Kidney epithelial cell (primary cell): ENCODE measurements at regions not wholly inside any gene's neighbourhood (a gene's known extent, or its start where the extent isn't known, plus 50 kb on each side); places are given as distances from the start of the nearest gene placed in this dataset.
"Not testable (repeated sequence)": the region's sequence is repeated elsewhere in the genome, so short reads cannot be mapped to it uniquely, and the experiment has no call there.

Source experiments
- DNase-seq: peaks from one replicate; pipeline ENCODE4 v3.0.0-alpha.2; 2010; ENCODE audit warnings: low read depth
- H3K27me3 ChIP-seq: 2 replicates; pipeline ENCODE4 v1.6.0; 2011; ENCODE audit warnings: low read length; ENCODE audit not compliant: control insufficient read depth, insufficient read depth
- H3K36me3 ChIP-seq: 2 replicates; pipeline ENCODE4 v1.5.1; 2011; ENCODE audit warnings: low read length; ENCODE audit not compliant: control insufficient read depth, insufficient read depth
- H3K4me3 ChIP-seq: 2 replicates; pipeline ENCODE4 v1.5.1; 2011; ENCODE audit warnings: low read depth, mild to moderate bottlenecking, control low read depth, low read length
- TF ChIP-seq, protein P1 (sequence below): IDR thresholded peaks from 2 replicates; pipeline ENCODE4 v1.5.1; 2011; ENCODE audit warnings: mild to moderate bottlenecking, moderate library complexity, low read length, control low read depth, inconsistent platforms; ENCODE audit not compliant: insufficient read depth, poor library complexity, severe bottlenecking

GRCh38 chr1:182304627-182305026 is 87.0 kb downstream of the GLUL start:
- Histone ChIP-seq H3K36me3 (no peaks in the 10 kb centered on the region), H3K27me3 (no peaks in the 10 kb centered on the region), H3K4me3 (no peak overlapping the region)
- no peak for DNase-seq
- TF ChIP-seq, protein P1, sequence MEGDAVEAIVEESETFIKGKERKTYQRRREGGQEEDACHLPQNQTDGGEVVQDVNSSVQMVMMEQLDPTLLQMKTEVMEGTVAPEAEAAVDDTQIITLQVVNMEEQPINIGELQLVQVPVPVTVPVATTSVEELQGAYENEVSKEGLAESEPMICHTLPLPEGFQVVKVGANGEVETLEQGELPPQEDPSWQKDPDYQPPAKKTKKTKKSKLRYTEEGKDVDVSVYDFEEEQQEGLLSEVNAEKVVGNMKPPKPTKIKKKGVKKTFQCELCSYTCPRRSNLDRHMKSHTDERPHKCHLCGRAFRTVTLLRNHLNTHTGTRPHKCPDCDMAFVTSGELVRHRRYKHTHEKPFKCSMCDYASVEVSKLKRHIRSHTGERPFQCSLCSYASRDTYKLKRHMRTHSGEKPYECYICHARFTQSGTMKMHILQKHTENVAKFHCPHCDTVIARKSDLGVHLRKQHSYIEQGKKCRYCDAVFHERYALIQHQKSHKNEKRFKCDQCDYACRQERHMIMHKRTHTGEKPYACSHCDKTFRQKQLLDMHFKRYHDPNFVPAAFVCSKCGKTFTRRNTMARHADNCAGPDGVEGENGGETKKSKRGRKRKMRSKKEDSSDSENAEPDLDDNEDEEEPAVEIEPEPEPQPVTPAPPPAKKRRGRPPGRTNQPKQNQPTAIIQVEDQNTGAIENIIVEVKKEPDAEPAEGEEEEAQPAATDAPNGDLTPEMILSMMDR, result no peak

DNA sequence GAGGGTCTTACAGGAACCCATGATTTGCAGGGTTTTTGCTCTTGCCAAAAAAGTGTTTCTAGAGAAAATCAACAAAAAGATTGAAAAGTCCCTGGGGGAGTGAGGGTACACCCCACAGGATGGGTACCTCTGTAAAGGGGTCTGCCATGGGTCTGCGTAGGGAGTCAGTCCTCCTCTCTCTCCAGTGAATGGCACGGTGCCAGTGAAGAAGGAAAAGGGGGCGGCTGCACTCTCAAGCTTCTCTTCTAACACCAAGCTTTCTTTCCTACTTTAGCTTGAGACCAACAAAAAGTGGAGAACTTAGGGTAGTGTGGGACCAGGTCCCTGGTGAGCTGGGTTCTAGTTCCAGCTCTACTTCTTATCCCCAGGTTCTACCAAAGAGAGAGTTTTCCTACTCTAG is 87.4 kb downstream of the GLUL start:
- TF ChIP-seq, protein P1, result no peak
- DNase-seq, result no peak

DNA sequence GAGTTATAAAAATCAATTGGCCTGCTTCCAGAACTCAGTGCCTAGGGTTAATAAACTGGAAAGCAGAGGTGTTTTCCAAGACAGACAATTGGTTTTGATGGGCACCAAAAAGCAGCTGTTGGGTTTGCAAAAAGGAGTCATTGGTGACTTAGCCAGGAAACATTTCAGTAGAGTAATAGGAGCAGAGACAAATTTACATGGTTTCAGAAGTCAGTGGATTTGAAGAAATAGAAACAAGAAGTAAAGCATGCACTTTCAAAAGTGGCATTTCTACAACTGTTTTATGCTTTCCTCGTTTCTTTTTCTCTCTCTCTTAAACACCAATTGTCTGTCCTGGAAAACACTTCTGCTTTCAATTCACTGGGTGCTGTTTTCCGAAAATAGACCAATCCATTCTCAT is 87.8 kb downstream of the GLUL start:
- no peak for DNase-seq
- Histone ChIP-seq H3K27me3 (no peaks in the 10 kb centered on the region), H3K36me3 (no peaks in the 10 kb centered on the region), H3K4me3 (no peak overlapping the region)
- TF ChIP-seq, protein P1, result no peak

More for the DNA sequence above, 87.4 kb downstream of the GLUL start:
- Histone ChIP-seq H3K4me3 (no peak overlapping the region), H3K27me3 (no peaks in the 10 kb centered on the region), H3K36me3 (no peaks in the 10 kb centered on the region)

DNA sequence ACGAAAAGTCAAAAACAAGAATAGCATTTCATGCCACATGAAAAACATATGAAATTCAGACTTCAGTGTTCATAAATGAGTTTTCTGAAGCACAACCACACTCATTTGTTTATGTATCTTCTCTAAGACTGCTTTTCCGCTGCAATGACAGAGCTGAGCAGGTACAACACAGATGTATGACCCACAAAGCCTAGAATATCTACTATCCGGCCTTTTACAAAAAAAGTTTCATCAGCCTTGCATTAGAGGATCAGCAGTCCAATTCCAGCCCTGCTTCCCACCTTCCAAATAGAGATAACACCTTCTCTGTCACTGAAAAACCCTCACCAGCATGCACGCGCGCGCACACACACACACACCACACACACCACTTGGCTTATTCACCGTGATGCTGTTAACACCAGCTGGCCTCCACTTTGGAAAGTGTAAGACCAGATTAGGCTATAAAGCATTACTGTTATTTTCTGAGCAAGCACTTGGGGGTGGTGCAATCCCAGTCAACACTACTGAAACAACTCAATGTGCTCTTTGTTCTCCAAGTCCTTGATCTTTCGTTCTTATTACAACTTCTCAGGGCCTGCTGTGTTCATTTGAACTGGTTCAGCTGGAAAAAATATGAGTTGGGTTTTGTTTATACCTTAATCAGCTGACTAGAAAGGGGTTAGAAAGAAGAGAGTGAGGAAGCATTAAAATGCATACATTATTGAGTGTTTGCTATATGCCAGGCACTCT is 90.0 kb downstream of the GLUL start:
- H3K27me3 ChIP-seq, result no peaks in the 10 kb centered on the region
- DNase-seq, result no peak
- H3K36me3 ChIP-seq, result no peaks in the 10 kb centered on the region
- TF ChIP-seq, protein P1, result no peak
- H3K4me3 ChIP-seq, result no peak overlapping the region

DNA sequence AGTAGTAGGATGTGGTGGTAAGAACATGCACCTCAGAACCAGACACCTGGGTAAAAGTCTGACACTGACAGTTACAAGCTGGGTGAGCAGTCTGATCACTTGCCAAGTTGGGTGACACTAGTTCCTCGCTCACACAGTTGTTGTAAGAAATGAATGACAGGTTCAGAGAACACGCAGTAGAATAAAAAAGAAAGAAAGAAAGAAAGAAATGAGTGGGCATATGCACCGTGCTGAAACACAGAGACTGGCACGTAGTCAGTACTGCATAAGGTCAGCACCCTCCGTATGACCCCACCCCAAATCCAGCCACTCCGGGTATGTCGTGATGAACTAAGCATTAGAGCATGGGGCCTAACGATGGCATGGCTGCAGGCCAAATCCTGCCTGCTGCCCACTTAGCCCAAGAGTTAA is 90.6 kb downstream of the GLUL start:
- no peak for DNase-seq
- H3K27me3 ChIP-seq, result no peaks in the 10 kb centered on the region
- TF ChIP-seq, protein P1, result no peak
- H3K4me3 ChIP-seq, result no peak overlapping the region
- no peaks in the 10 kb centered on the region for H3K36me3 ChIP-seq

GRCh38 chr1:182299728-182300616 is 91.6 kb downstream of the GLUL start:
- TF ChIP-seq, protein P1, result no peak
- Histone ChIP-seq H3K4me3 (no peak overlapping the region), H3K36me3 (no peaks in the 10 kb centered on the region), H3K27me3 (no peaks in the 10 kb centered on the region)
- no peak for DNase-seq

- H3K36me3 ChIP-seq, H3K27me3 ChIP-seq, H3K4me3 ChIP-seq, DNase-seq: not testable (repeated sequence)
These were observed 92.4 kb downstream of the GLUL start for GRCh38 chr1:182299054-182299727.
